ENCODE measurements at regions not wholly inside any gene's neighbourhood (a gene's known extent, or its start where the extent isn't known, plus 50 kb on each side); places are given as distances from the start of the nearest gene placed in this dataset.
"Not testable (repeated sequence)": the region's sequence is repeated elsewhere in the genome, so short reads cannot be mapped to it uniquely, and the experiment has no call there.

GRCh38 chr2:91575701-91576100 is 2884.2 kb downstream of the RPIA start:
- not testable (repeated sequence) for H3K36me3 Mint-ChIP-seq (ENCODE audit: low read depth); H3K4me1 Mint-ChIP-seq (ENCODE audit: low read depth); H3K27ac Mint-ChIP-seq; DNase-seq; H3K9me3 Mint-ChIP-seq; H3K27me3 Mint-ChIP-seq (ENCODE audit: insufficient read depth); H3K4me3 Mint-ChIP-seq

- not testable (repeated sequence) for H3K4me3 Mint-ChIP-seq; H3K4me1 Mint-ChIP-seq (ENCODE audit: low read depth); H3K36me3 Mint-ChIP-seq (ENCODE audit: low read depth); H3K9me3 Mint-ChIP-seq; DNase-seq; H3K27ac Mint-ChIP-seq; H3K27me3 Mint-ChIP-seq (ENCODE audit: insufficient read depth)
Observed at GRCh38 chr2:91577406-91577805, 2885.9 kb downstream of the RPIA start.

- not testable (repeated sequence) for H3K27me3 Mint-ChIP-seq (ENCODE audit: insufficient read depth); H3K4me1 Mint-ChIP-seq (ENCODE audit: low read depth); H3K9me3 Mint-ChIP-seq; H3K4me3 Mint-ChIP-seq; DNase-seq; H3K27ac Mint-ChIP-seq; H3K36me3 Mint-ChIP-seq (ENCODE audit: low read depth)
Observed at GRCh38 chr2:91578678-91579077, 2887.2 kb downstream of the RPIA start.

GRCh38 chr2:91579555-91579954 is 2888.1 kb downstream of the RPIA start:
- H3K36me3 Mint-ChIP-seq (ENCODE audit: low read depth); H3K27ac Mint-ChIP-seq; H3K9me3 Mint-ChIP-seq; H3K4me1 Mint-ChIP-seq (ENCODE audit: low read depth); H3K27me3 Mint-ChIP-seq (ENCODE audit: insufficient read depth); H3K4me3 Mint-ChIP-seq; DNase-seq: not testable (repeated sequence)

- not testable (repeated sequence) for H3K27me3 Mint-ChIP-seq (ENCODE audit: insufficient read depth); H3K9me3 Mint-ChIP-seq; DNase-seq; H3K4me1 Mint-ChIP-seq (ENCODE audit: low read depth); H3K4me3 Mint-ChIP-seq; H3K36me3 Mint-ChIP-seq (ENCODE audit: low read depth); H3K27ac Mint-ChIP-seq
Observed at GRCh38 chr2:91580043-91580442, 2888.6 kb downstream of the RPIA start.

- H3K27me3 Mint-ChIP-seq (ENCODE audit: insufficient read depth); H3K4me3 Mint-ChIP-seq; H3K4me1 Mint-ChIP-seq (ENCODE audit: low read depth); H3K36me3 Mint-ChIP-seq (ENCODE audit: low read depth); H3K27ac Mint-ChIP-seq; DNase-seq: not testable (repeated sequence)
- H3K9me3 Mint-ChIP-seq = peaks cover 15% of the 10 kb centered on the region
Observed at GRCh38 chr2:91587098-91587497, 2895.6 kb downstream of the RPIA start.

- not testable (repeated sequence) for H3K4me3 Mint-ChIP-seq; H3K27ac Mint-ChIP-seq; H3K36me3 Mint-ChIP-seq (ENCODE audit: low read depth); H3K4me1 Mint-ChIP-seq (ENCODE audit: low read depth); DNase-seq; H3K27me3 Mint-ChIP-seq (ENCODE audit: insufficient read depth)
- H3K9me3 Mint-ChIP-seq = peaks cover 12% of the 10 kb centered on the region
Observed at GRCh38 chr2:91587908-91588535, 2896.5 kb downstream of the RPIA start.

GRCh38 chr2:91588782-91589223 is 2897.3 kb downstream of the RPIA start:
- H3K36me3 Mint-ChIP-seq (ENCODE audit: low read depth); H3K9me3 Mint-ChIP-seq; H3K4me3 Mint-ChIP-seq; DNase-seq; H3K27me3 Mint-ChIP-seq (ENCODE audit: insufficient read depth); H3K4me1 Mint-ChIP-seq (ENCODE audit: low read depth); H3K27ac Mint-ChIP-seq: not testable (repeated sequence)

- not testable (repeated sequence) for H3K4me1 Mint-ChIP-seq (ENCODE audit: low read depth); H3K27ac Mint-ChIP-seq; H3K27me3 Mint-ChIP-seq (ENCODE audit: insufficient read depth); H3K36me3 Mint-ChIP-seq (ENCODE audit: low read depth); H3K9me3 Mint-ChIP-seq; DNase-seq
- peak overlapping the region; percentile 4; the same call in 1 of the 2 replicates for H3K4me3 Mint-ChIP-seq
Observed at GRCh38 chr2:91589454-91590328, 2898.2 kb downstream of the RPIA start.

GRCh38 chr2:91590381-91590780 is 2898.9 kb downstream of the RPIA start:
- DNase-seq; H3K9me3 Mint-ChIP-seq; H3K4me1 Mint-ChIP-seq (ENCODE audit: low read depth); H3K27ac Mint-ChIP-seq; H3K27me3 Mint-ChIP-seq (ENCODE audit: insufficient read depth); H3K36me3 Mint-ChIP-seq (ENCODE audit: low read depth): not testable (repeated sequence)
- peak overlapping the region; percentile 4; the same call in 1 of the 2 replicates for H3K4me3 Mint-ChIP-seq

GRCh38 chr2:91591066-91591465 is 2899.6 kb downstream of the RPIA start:
- H3K4me3 Mint-ChIP-seq; DNase-seq; H3K9me3 Mint-ChIP-seq; H3K4me1 Mint-ChIP-seq (ENCODE audit: low read depth); H3K36me3 Mint-ChIP-seq (ENCODE audit: low read depth); H3K27ac Mint-ChIP-seq; H3K27me3 Mint-ChIP-seq (ENCODE audit: insufficient read depth): not testable (repeated sequence)

GRCh38 chr2:91597436-91597835 is 2906.0 kb downstream of the RPIA start:
- not testable (repeated sequence) for H3K27ac Mint-ChIP-seq; H3K27me3 Mint-ChIP-seq (ENCODE audit: insufficient read depth); H3K9me3 Mint-ChIP-seq; DNase-seq; H3K36me3 Mint-ChIP-seq (ENCODE audit: low read depth); H3K4me3 Mint-ChIP-seq
- H3K4me1 Mint-ChIP-seq (ENCODE audit: low read depth) = peaks cover 20% of the 10 kb centered on the region

GRCh38 chr2:91598519-91598918 is 2907.0 kb downstream of the RPIA start:
- peak; percentile 87 for DNase-seq
- H3K4me1 Mint-ChIP-seq (ENCODE audit: low read depth) = peaks cover 20% of the 10 kb centered on the region
- not testable (repeated sequence) for H3K9me3 Mint-ChIP-seq; H3K36me3 Mint-ChIP-seq (ENCODE audit: low read depth); H3K27me3 Mint-ChIP-seq (ENCODE audit: insufficient read depth); H3K4me3 Mint-ChIP-seq
- H3K27ac Mint-ChIP-seq = peak overlapping the region; percentile 71

GRCh38 chr2:91599000-91599399 is 2907.5 kb downstream of the RPIA start:
- DNase-seq = peak; percentile 35
- 0 out of 2 replicates have a peak overlapping the region, but pooled peaks have one; percentile 2 for H3K4me3 Mint-ChIP-seq
- H3K4me1 Mint-ChIP-seq (ENCODE audit: low read depth) = peaks cover 20% of the 10 kb centered on the region
- H3K27ac Mint-ChIP-seq = peak overlapping the region; percentile 71; the same call in 1 of the 2 replicates
- not testable (repeated sequence) for H3K36me3 Mint-ChIP-seq (ENCODE audit: low read depth); H3K9me3 Mint-ChIP-seq; H3K27me3 Mint-ChIP-seq (ENCODE audit: insufficient read depth)

Measured in HFFc6 (cell line).